ENCODE measurements at regions not wholly inside any gene's neighbourhood (a gene's known extent, or its start where the extent isn't known, plus 50 kb on each side); places are given as distances from the start of the nearest gene placed in this dataset.

- DNase-seq = no peak
Observed at GRCh38 chr6:15872241-15873103, 209.6 kb upstream of the DTNBP1 start.

- no peak for DNase-seq
Observed at GRCh38 chr6:15871276-15871675, 208.4 kb upstream of the DTNBP1 start.

- no peak for DNase-seq
Observed at GRCh38 chr6:15870333-15871043, 207.7 kb upstream of the DTNBP1 start.

- DNase-seq = no peak
Observed at GRCh38 chr6:15864708-15865062, 201.9 kb upstream of the DTNBP1 start.

GRCh38 chr6:15864038-15864707, 201.3 kb upstream of the DTNBP1 start:
- DNase-seq = no peak

DNA sequence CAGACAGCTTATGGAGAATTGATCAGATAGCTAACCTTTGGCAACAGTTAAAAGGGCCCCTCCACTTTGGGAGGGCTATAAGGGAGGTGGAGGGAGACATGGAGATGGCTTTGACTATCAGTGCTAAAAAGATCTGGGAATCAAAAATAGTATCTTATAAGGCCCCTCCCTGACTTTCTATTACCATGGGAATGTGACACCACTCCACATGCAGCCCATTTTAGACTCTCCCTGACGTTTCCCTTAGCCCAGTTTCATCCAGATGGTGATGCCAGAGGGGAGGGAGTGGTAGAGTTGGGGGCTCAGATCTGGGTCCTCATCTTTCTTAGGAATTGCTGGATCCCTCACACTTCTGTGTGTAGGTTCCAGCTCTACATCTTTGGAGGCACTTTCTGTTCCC, 200.0 kb upstream of the DTNBP1 start:
- DNase-seq = no peak

GRCh38 chr6:15861486-15861885, 198.7 kb upstream of the DTNBP1 start:
- DNase-seq = no peak

DNA sequence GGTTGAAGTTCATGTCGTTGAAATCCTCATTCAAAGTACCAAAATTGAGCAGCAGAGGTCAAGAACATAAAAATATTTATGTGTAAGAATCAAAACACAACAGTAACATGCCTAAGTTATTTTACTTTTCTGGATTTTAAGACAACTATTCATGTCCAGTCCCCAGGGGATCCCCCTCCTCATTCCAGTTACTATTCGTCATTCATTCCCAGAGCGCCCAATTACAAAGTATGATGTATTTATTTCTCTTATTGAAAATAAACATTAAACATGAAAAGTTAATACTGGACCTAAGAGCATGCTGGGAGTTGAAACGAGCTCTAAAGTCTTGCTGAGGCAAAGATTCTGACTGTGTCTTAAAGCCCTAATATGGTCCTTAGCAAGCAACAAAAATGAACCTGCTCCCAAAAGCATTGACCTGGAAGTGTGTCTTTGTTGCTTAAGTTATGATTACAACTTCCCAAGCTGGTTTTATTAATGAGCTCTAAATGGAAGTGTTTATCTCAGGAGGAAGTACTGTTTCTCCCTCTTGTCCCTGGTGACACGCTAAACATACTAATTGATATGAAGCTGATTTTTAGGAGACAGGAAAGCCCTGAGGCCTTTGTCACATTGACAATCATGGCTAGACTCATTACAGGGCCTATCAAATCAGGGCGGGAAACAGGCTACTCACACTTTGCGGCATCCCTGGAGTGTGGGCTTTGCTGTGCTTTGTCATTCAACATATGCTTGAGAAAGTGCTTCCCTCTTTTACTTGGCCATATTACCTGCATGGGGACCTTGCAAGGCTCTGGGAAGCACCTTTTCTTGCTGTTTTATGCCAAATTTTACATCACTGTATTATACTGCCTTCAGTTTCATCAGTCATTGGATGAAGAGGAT, 192.2 kb upstream of the DTNBP1 start:
- no peak for DNase-seq

DNA sequence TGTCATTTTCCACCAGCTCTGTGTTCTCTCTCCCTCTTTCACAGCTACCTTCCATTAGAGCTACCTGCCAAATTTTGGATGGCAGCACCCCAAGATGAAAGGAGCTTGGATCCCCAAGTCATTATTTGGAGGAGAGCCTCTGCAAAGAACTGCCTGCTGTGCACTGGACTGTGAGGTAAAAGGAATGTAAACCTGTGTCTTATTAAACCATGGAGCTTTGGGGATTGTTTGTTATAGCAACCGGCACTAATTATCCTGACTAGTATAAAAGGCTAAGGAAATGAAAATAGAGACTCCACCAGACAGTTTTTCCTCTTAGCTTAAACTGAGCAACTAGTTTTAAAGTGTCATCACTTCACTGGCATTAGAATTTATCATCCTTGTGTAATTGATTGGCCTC, 191.6 kb upstream of the DTNBP1 start:
- DNase-seq = no peak

- DNase-seq = no peak
Observed at GRCh38 chr6:15853259-15853658, 190.4 kb upstream of the DTNBP1 start.

- no peak for DNase-seq
Observed at GRCh38 chr6:15852289-15852688, 189.5 kb upstream of the DTNBP1 start.

GRCh38 chr6:15849395-15849794, 186.6 kb upstream of the DTNBP1 start:
- no peak for DNase-seq

DNA sequence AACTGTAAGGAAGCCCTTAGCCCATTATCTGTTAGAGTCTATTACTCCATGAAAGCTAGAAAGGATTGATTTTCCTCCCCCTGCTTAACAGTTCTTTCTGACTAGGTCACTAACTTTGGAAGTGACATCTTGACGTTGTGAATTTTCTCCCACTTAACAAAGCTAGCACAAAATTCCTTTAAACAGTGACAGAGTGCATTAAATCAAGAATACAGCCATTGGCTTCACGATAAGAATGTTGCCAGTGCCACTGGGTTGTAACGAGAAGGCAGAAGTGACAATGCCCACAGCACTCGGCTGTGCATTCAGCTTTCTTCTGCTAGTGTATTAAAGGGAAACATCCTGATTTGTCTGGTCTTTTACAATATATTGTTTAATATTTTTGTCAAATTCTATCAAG, 182.7 kb upstream of the DTNBP1 start:
- no peak for DNase-seq

- DNase-seq = no peak
Observed at GRCh38 chr6:15843764-15844163, 180.9 kb upstream of the DTNBP1 start.

GRCh38 chr6:15843226-15843625, 180.4 kb upstream of the DTNBP1 start:
- DNase-seq = no peak

- DNase-seq = no peak
Observed at GRCh38 chr6:15842727-15843117, 179.9 kb upstream of the DTNBP1 start.

DNA sequence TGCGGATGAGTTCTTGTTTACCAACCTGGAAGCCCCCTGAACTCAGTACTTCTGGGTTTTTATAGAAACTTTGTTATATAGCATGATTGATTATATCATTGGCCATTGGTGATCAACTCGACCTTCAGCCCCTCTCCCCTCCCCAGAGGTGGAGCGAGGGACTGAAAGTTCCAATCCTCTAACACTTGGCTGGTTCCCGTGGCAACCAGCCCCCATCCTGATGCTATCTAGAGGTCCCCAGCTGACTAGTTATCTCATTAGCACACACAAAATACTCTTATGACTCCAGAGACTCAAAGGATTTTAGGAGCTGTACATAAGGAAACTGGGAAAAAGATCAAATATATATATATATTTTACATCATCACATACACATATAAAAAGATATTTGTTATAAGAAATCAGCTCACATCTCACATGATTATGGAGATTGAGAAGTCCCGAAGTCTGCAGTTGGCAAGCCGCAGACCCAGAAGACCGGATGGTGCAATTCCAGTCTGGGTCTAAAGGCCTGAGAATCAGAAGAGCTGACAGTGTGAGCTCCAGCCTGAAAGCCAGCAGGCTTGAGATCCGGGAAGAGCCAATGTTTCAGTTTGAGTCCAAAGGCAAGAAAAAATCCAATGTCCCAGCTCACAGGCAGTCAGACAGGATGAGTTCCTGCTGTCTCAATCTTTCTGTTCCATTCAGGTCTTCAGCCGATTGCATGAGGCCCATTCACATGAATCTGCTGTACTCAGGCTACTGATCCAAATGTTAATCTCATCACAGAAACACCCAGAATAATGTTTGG, 179.3 kb upstream of the DTNBP1 start:
- no peak for DNase-seq

- no peak for DNase-seq
Observed at GRCh38 chr6:15839969-15840541, 177.2 kb upstream of the DTNBP1 start.

- DNase-seq = no peak
Observed at GRCh38 chr6:15837205-15837604, 174.4 kb upstream of the DTNBP1 start.

DNA sequence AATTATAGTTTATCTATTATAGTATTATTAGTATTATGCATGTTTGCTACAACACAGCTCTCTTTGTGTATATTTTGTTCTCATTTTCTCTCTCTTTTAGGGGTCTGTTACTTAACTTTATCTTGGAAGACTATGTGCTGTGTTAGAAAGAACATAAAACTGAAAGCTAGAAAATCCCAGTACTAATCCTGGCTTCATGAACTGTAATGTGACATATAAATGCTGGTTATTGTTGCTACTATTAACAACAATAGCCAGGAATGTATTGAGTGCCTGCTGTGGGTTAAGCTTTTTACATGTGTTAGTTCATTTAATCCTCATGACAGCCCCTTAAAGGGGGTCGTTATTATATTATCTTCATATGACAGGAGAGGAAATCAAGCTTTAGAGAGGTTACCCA, 170.0 kb upstream of the DTNBP1 start:
- no peak for DNase-seq

GRCh38 chr6:15829156-15829555, 166.3 kb upstream of the DTNBP1 start:
- DNase-seq = no peak

Data from CD4-positive, alpha-beta T cell treated with Interleukin-17A for 1 hour (primary cell).